ENCODE measurements at regions not wholly inside any gene's neighbourhood (a gene's known extent, or its start where the extent isn't known, plus 50 kb on each side); places are given as distances from the start of the nearest gene placed in this dataset.

DNA sequence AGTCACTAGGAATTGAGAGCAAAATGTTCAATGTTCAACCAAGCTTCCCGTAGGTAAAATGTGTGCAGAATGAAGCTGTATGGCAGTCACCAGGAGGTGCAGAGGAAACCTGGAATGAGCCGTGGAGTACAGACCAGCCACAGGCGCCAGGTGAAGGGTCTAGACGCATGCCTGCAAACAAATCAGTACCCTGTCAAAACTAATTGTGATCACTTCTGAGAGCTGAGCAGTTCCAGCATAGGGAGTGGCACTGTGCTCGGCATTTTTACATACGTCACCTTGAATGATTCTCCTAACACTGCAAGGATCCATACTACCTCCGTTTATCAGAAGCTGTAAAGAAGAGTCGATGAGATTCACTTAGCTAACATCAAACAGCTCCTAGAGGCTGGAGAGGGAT, 346.1 kb upstream of the ID2 start:
- Histone ChIP-seq H3K79me2 (ENCODE audit: low read length) (no peaks in the 10 kb centered on the region), H3K9me3 (ENCODE audit: low read length) (no peaks in the 10 kb centered on the region), H3K27me3 (ENCODE audit: low read length) (no peaks in the 10 kb centered on the region), H3K9ac (ENCODE audit: low read length) (no peak overlapping the region), H3K36me3 (ENCODE audit: insufficient read depth, low read length) (no peaks in the 10 kb centered on the region), H3K9me2 (replicated peaks; ENCODE audit: insufficient read depth, low read length) (no peaks in the 10 kb centered on the region), H3K4me3 (ENCODE audit: low read length) (no peak overlapping the region), H3K4me2 (ENCODE audit: low read depth, low read length, poor library complexity, severe bottlenecking) (no peak overlapping the region), H3K4me1 (ENCODE audit: low read length) (peaks cover 6% of the 10 kb centered on the region), H3K27ac (ENCODE audit: low read length) (no peak overlapping the region), H4K20me1 (ENCODE audit: insufficient read depth, low read depth, low read length) (no peaks in the 10 kb centered on the region), H2AFZ (ENCODE audit: low read length) (no peak overlapping the region)
- no peak for DNase-seq

DNA sequence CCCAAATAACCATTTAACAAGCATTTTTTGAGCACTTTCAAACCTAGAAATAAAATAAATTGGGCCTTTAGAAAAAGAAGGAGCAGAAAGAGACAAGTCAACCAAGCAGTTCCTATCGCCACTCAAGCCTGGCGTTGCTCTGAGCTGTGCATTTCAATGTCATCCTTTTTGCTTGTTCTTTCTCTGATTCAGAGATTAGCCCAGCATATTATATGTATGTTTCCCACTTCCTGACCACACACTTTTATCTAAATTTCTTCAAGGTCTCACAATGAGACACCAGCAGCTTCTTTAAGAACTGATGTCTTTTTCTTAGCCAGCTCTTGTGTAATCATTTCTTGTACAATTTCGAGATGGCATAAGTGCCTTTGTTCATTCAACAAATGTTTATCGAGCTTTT, 344.5 kb upstream of the ID2 start:
- H3K27ac ChIP-seq (ENCODE audit: low read length): no peak overlapping the region
- no peaks in the 10 kb centered on the region for H3K9me2 ChIP-seq (replicated peaks; ENCODE audit: insufficient read depth, low read length)
- H3K9ac ChIP-seq (ENCODE audit: low read length): no peak overlapping the region
- no peaks in the 10 kb centered on the region for H3K9me3 ChIP-seq (ENCODE audit: low read length)
- H3K79me2 ChIP-seq (ENCODE audit: low read length): no peaks in the 10 kb centered on the region
- no peaks in the 10 kb centered on the region for H3K4me1 ChIP-seq (ENCODE audit: low read length)
- no peak overlapping the region for H2AFZ ChIP-seq (ENCODE audit: low read length)
- no peak overlapping the region for H3K4me3 ChIP-seq (ENCODE audit: low read length)
- no peaks in the 10 kb centered on the region for H4K20me1 ChIP-seq (ENCODE audit: insufficient read depth, low read depth, low read length)
- no peak overlapping the region for H3K4me2 ChIP-seq (ENCODE audit: low read depth, low read length, poor library complexity, severe bottlenecking)
- H3K36me3 ChIP-seq (ENCODE audit: insufficient read depth, low read length): no peaks in the 10 kb centered on the region
- H3K27me3 ChIP-seq (ENCODE audit: low read length): no peaks in the 10 kb centered on the region
- DNase-seq: no peak

- no peaks in the 10 kb centered on the region for H3K27me3 ChIP-seq (ENCODE audit: low read length)
- no peaks in the 10 kb centered on the region for H3K79me2 ChIP-seq (ENCODE audit: low read length)
- no peak overlapping the region for H3K4me3 ChIP-seq (ENCODE audit: low read length)
- H3K27ac ChIP-seq (ENCODE audit: low read length): no peak overlapping the region
- no peak overlapping the region for H2AFZ ChIP-seq (ENCODE audit: low read length)
- no peaks in the 10 kb centered on the region for H3K36me3 ChIP-seq (ENCODE audit: insufficient read depth, low read length)
- H4K20me1 ChIP-seq (ENCODE audit: insufficient read depth, low read depth, low read length): no peaks in the 10 kb centered on the region
- H3K9me2 ChIP-seq (replicated peaks; ENCODE audit: insufficient read depth, low read length): no peaks in the 10 kb centered on the region
- H3K4me2 ChIP-seq (ENCODE audit: low read depth, low read length, poor library complexity, severe bottlenecking): no peak overlapping the region
- no peak overlapping the region for H3K9ac ChIP-seq (ENCODE audit: low read length)
- no peak for DNase-seq
- no peaks in the 10 kb centered on the region for H3K9me3 ChIP-seq (ENCODE audit: low read length)
- no peaks in the 10 kb centered on the region for H3K4me1 ChIP-seq (ENCODE audit: low read length)
These were observed 339.4 kb upstream of the ID2 start for GRCh38 chr2:8342407-8342806.

- no peaks in the 10 kb centered on the region for H3K9me2 ChIP-seq (replicated peaks; ENCODE audit: insufficient read depth, low read length)
- H3K27ac ChIP-seq (ENCODE audit: low read length): no peak overlapping the region
- no peak overlapping the region for H2AFZ ChIP-seq (ENCODE audit: low read length)
- no peaks in the 10 kb centered on the region for H3K36me3 ChIP-seq (ENCODE audit: insufficient read depth, low read length)
- no peaks in the 10 kb centered on the region for H3K9me3 ChIP-seq (ENCODE audit: low read length)
- no peak for DNase-seq
- no peak overlapping the region for H3K9ac ChIP-seq (ENCODE audit: low read length)
- H3K4me2 ChIP-seq (ENCODE audit: low read depth, low read length, poor library complexity, severe bottlenecking): no peak overlapping the region
- H4K20me1 ChIP-seq (ENCODE audit: insufficient read depth, low read depth, low read length): no peaks in the 10 kb centered on the region
- H3K79me2 ChIP-seq (ENCODE audit: low read length): no peaks in the 10 kb centered on the region
- no peaks in the 10 kb centered on the region for H3K27me3 ChIP-seq (ENCODE audit: low read length)
- H3K4me3 ChIP-seq (ENCODE audit: low read length): no peak overlapping the region
- H3K4me1 ChIP-seq (ENCODE audit: low read length): no peaks in the 10 kb centered on the region
These were observed 338.8 kb upstream of the ID2 start for GRCh38 chr2:8343031-8343430.

- no peaks in the 10 kb centered on the region for H3K9me2 ChIP-seq (replicated peaks; ENCODE audit: insufficient read depth, low read length)
- no peak overlapping the region for H3K9ac ChIP-seq (ENCODE audit: low read length)
- no peak overlapping the region for H3K4me3 ChIP-seq (ENCODE audit: low read length)
- H3K4me2 ChIP-seq (ENCODE audit: low read depth, low read length, poor library complexity, severe bottlenecking): no peak overlapping the region
- H3K36me3 ChIP-seq (ENCODE audit: insufficient read depth, low read length): no peaks in the 10 kb centered on the region
- DNase-seq: no peak
- no peaks in the 10 kb centered on the region for H4K20me1 ChIP-seq (ENCODE audit: insufficient read depth, low read depth, low read length)
- H3K27me3 ChIP-seq (ENCODE audit: low read length): no peaks in the 10 kb centered on the region
- no peaks in the 10 kb centered on the region for H3K79me2 ChIP-seq (ENCODE audit: low read length)
- no peak overlapping the region for H2AFZ ChIP-seq (ENCODE audit: low read length)
- no peak overlapping the region for H3K27ac ChIP-seq (ENCODE audit: low read length)
- H3K9me3 ChIP-seq (ENCODE audit: low read length): no peaks in the 10 kb centered on the region
- no peaks in the 10 kb centered on the region for H3K4me1 ChIP-seq (ENCODE audit: low read length)
These were observed 337.4 kb upstream of the ID2 start for GRCh38 chr2:8344144-8345097.

GRCh38 chr2:8345200-8345599, 336.7 kb upstream of the ID2 start:
- no peaks in the 10 kb centered on the region for H3K4me1 ChIP-seq (ENCODE audit: low read length)
- H3K27me3 ChIP-seq (ENCODE audit: low read length): no peaks in the 10 kb centered on the region
- no peak for DNase-seq
- no peaks in the 10 kb centered on the region for H3K36me3 ChIP-seq (ENCODE audit: insufficient read depth, low read length)
- no peak overlapping the region for H2AFZ ChIP-seq (ENCODE audit: low read length)
- H3K4me2 ChIP-seq (ENCODE audit: low read depth, low read length, poor library complexity, severe bottlenecking): no peak overlapping the region
- no peaks in the 10 kb centered on the region for H3K9me3 ChIP-seq (ENCODE audit: low read length)
- H4K20me1 ChIP-seq (ENCODE audit: insufficient read depth, low read depth, low read length): no peaks in the 10 kb centered on the region
- no peaks in the 10 kb centered on the region for H3K79me2 ChIP-seq (ENCODE audit: low read length)
- no peak overlapping the region for H3K4me3 ChIP-seq (ENCODE audit: low read length)
- no peaks in the 10 kb centered on the region for H3K9me2 ChIP-seq (replicated peaks; ENCODE audit: insufficient read depth, low read length)
- H3K9ac ChIP-seq (ENCODE audit: low read length): no peak overlapping the region
- no peak overlapping the region for H3K27ac ChIP-seq (ENCODE audit: low read length)

DNA sequence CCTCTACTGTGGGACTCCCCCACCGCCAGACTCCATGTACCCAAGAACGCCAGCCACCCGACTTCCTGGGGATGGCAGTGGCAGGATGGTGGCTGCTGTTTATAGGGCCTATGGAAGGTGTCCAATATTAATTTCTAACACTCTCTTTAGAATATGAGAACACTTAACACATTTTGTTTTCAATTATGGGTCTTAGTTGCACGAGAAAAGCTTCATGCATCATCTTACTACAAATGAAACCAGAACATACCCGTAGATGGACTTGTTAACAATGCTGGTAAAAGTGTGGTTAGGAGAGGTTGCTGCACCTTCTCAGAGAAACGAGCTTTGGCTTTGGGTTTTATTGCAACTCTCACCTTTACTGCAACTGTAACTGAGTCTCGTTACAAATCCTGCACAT, 335.6 kb upstream of the ID2 start:
- no peak overlapping the region for H2AFZ ChIP-seq (ENCODE audit: low read length)

GRCh38 chr2:8346706-8347430, 335.0 kb upstream of the ID2 start:
- no peak overlapping the region for H2AFZ ChIP-seq (ENCODE audit: low read length)
- H3K9ac ChIP-seq (ENCODE audit: low read length): no peak overlapping the region
- no peaks in the 10 kb centered on the region for H3K79me2 ChIP-seq (ENCODE audit: low read length)
- H3K9me2 ChIP-seq (replicated peaks; ENCODE audit: insufficient read depth, low read length): no peaks in the 10 kb centered on the region
- no peaks in the 10 kb centered on the region for H3K27me3 ChIP-seq (ENCODE audit: low read length)
- H3K36me3 ChIP-seq (ENCODE audit: insufficient read depth, low read length): no peaks in the 10 kb centered on the region
- no peak overlapping the region for H3K4me3 ChIP-seq (ENCODE audit: low read length)
- no peak for DNase-seq
- H4K20me1 ChIP-seq (ENCODE audit: insufficient read depth, low read depth, low read length): no peaks in the 10 kb centered on the region
- H3K4me1 ChIP-seq (ENCODE audit: low read length): no peaks in the 10 kb centered on the region
- H3K9me3 ChIP-seq (ENCODE audit: low read length): no peaks in the 10 kb centered on the region
- H3K4me2 ChIP-seq (ENCODE audit: low read depth, low read length, poor library complexity, severe bottlenecking): no peak overlapping the region
- no peak overlapping the region for H3K27ac ChIP-seq (ENCODE audit: low read length)

More for the DNA sequence above, 335.6 kb upstream of the ID2 start:
- no peak overlapping the region for H3K4me3 ChIP-seq (ENCODE audit: low read length)
- no peak for DNase-seq
- H3K27ac ChIP-seq (ENCODE audit: low read length): no peak overlapping the region
- no peak overlapping the region for H3K9ac ChIP-seq (ENCODE audit: low read length)
- H3K4me2 ChIP-seq (ENCODE audit: low read depth, low read length, poor library complexity, severe bottlenecking): no peak overlapping the region
- no peaks in the 10 kb centered on the region for H3K9me3 ChIP-seq (ENCODE audit: low read length)
- no peaks in the 10 kb centered on the region for H3K27me3 ChIP-seq (ENCODE audit: low read length)
- H3K9me2 ChIP-seq (replicated peaks; ENCODE audit: insufficient read depth, low read length): no peaks in the 10 kb centered on the region
- H3K4me1 ChIP-seq (ENCODE audit: low read length): no peaks in the 10 kb centered on the region
- no peaks in the 10 kb centered on the region for H3K36me3 ChIP-seq (ENCODE audit: insufficient read depth, low read length)
- no peaks in the 10 kb centered on the region for H3K79me2 ChIP-seq (ENCODE audit: low read length)
- no peaks in the 10 kb centered on the region for H4K20me1 ChIP-seq (ENCODE audit: insufficient read depth, low read depth, low read length)

All from Karpas-422 (cell line).